Hepatocyte (in vitro differentiated cells): ENCODE measurements at regions not wholly inside any gene's neighbourhood (a gene's known extent, or its start where the extent isn't known, plus 50 kb on each side); places are given as distances from the start of the nearest gene placed in this dataset.

Source experiments
- DNase-seq: peaks from one replicate; pipeline ENCODE4 v3.0.0-alpha.2; 2016; ENCODE audit warnings: low spot score
- H2AFZ ChIP-seq: fragments of 200-600 bp; sonication (generic); 2 replicates; pipeline ENCODE4 v1.6.0; 2016; ENCODE audit warnings: antibody characterized with exemption, mild to moderate bottlenecking
- H3K27ac ChIP-seq: fragments of 200-600 bp; sonication (generic); 2 replicates; pipeline ENCODE4 v1.5.1; 2016; ENCODE audit warnings: mild to moderate bottlenecking
- H3K27me3 ChIP-seq: fragments of 200-600 bp; sonication (generic); 2 replicates; pipeline ENCODE4 v1.6.1; 2016
- H3K36me3 ChIP-seq: fragments of 200-600 bp; sonication (generic); replicated peaks from 2 replicates; pipeline ENCODE4 v1.5.1; 2016; ENCODE audit warnings: low read depth; ENCODE audit not compliant: insufficient read depth
- H3K4me1 ChIP-seq: fragments of 200-600 bp; sonication (generic); 2 replicates; pipeline ENCODE4 v1.5.1; 2016; ENCODE audit warnings: mild to moderate bottlenecking, moderate library complexity; ENCODE audit not compliant: insufficient read depth
- H3K4me2 ChIP-seq: fragments of 200-600 bp; sonication (generic); 2 replicates; pipeline ENCODE4 v1.6.0; 2016
- H3K4me3 ChIP-seq: fragments of 200-600 bp; sonication (generic); 2 replicates; pipeline ENCODE4 v1.5.1; 2016; ENCODE audit warnings: mild to moderate bottlenecking
- H3K79me2 ChIP-seq: fragments of 200-600 bp; sonication (generic); 2 replicates; pipeline ENCODE4 v1.6.0; 2017; ENCODE audit warnings: mild to moderate bottlenecking
- H3K9me2 ChIP-seq: fragments of 200-600 bp; sonication (generic); replicated peaks from 2 replicates; pipeline ENCODE4 v1.6.0; 2017; ENCODE audit warnings: mild to moderate bottlenecking; ENCODE audit not compliant: insufficient read depth
- H3K9me3 ChIP-seq: fragments of 200-600 bp; sonication (generic); 2 replicates; pipeline ENCODE4 v1.5.1; 2016; ENCODE audit warnings: low read depth, mild to moderate bottlenecking
- H4K20me1 ChIP-seq: fragments of 200-600 bp; sonication (generic); 2 replicates; pipeline ENCODE4 v1.6.0; 2016; ENCODE audit warnings: mild to moderate bottlenecking; ENCODE audit not compliant: insufficient read depth, poor library complexity, severe bottlenecking
- EZH2 ChIP-seq: fragments of 200-600 bp; sonication (generic); IDR thresholded peaks from 2 replicates; pipeline ENCODE4 v1.6.1; 2016; ENCODE audit warnings: antibody characterized with exemption, mild to moderate bottlenecking, borderline replicate concordance
- EZH2phosphoT487 ChIP-seq: fragments of 200-600 bp; sonication (generic); IDR thresholded peaks from one replicate; pipeline ENCODE4 v1.6.1; 2018; ENCODE audit warnings: antibody characterized with exemption, mild to moderate bottlenecking, low read depth, moderate library complexity; ENCODE audit not compliant: unreplicated experiment, severe bottlenecking
- WGBS: methylation state at CpG from one replicate; pipeline ENCODE4 v1.1.6; 2016; ENCODE audit warnings: low lambda C conversion rate; ENCODE audit errors: missing lambda C conversion rate; 5-methylcytosine and 5-hydroxymethylcytosine counted together
- TF ChIP-seq, protein P1 (sequence below): fragments of 200-600 bp; sonication (generic); IDR thresholded peaks from 2 replicates; pipeline ENCODE4 v1.5.1; 2016; ENCODE audit warnings: antibody characterized with exemption, mild to moderate bottlenecking; ENCODE audit not compliant: poor library complexity

DNA sequence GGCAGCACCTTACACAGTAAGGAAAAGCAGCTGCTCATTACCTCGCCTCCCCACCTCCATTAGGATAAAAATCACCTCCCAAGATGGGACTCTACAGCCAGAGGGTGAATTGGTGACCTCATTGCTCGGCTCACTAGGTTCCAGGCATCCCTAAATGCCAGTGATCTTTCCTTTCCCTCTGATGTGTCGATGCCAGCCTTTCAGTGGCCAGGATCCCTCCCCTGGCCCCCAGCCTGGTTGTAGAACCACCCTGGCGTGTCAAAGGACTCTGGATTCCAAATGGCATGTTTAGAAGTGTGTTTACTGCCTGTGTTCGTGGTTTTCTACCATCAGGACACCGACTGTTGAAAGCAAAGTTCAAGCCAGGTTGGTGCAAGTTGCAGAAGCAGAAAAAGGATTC, 72.1 kb upstream of the LYRM9 start:
- DNase-seq: no peak
- Histone ChIP-seq H3K4me2 (no peak overlapping the region), H3K79me2 (no peaks in the 10 kb centered on the region), H3K9me2 (no peaks in the 10 kb centered on the region), H3K9me3 (no peaks in the 10 kb centered on the region), H3K4me3 (no peak overlapping the region), H3K27me3 (no peaks in the 10 kb centered on the region), H2AFZ (no peak overlapping the region), H4K20me1 (no peaks in the 10 kb centered on the region), H3K27ac (no peak overlapping the region), H3K36me3 (no peaks in the 10 kb centered on the region), H3K4me1 (no peaks in the 10 kb centered on the region)
- TF ChIP-seq, protein P1, sequence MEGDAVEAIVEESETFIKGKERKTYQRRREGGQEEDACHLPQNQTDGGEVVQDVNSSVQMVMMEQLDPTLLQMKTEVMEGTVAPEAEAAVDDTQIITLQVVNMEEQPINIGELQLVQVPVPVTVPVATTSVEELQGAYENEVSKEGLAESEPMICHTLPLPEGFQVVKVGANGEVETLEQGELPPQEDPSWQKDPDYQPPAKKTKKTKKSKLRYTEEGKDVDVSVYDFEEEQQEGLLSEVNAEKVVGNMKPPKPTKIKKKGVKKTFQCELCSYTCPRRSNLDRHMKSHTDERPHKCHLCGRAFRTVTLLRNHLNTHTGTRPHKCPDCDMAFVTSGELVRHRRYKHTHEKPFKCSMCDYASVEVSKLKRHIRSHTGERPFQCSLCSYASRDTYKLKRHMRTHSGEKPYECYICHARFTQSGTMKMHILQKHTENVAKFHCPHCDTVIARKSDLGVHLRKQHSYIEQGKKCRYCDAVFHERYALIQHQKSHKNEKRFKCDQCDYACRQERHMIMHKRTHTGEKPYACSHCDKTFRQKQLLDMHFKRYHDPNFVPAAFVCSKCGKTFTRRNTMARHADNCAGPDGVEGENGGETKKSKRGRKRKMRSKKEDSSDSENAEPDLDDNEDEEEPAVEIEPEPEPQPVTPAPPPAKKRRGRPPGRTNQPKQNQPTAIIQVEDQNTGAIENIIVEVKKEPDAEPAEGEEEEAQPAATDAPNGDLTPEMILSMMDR: no peak
- TF ChIP-seq EZH2: no peak
- no peak for TF ChIP-seq EZH2phosphoT487
- WGBS: 82% methylated on average over 6 of the region's 6 CpGs

DNA sequence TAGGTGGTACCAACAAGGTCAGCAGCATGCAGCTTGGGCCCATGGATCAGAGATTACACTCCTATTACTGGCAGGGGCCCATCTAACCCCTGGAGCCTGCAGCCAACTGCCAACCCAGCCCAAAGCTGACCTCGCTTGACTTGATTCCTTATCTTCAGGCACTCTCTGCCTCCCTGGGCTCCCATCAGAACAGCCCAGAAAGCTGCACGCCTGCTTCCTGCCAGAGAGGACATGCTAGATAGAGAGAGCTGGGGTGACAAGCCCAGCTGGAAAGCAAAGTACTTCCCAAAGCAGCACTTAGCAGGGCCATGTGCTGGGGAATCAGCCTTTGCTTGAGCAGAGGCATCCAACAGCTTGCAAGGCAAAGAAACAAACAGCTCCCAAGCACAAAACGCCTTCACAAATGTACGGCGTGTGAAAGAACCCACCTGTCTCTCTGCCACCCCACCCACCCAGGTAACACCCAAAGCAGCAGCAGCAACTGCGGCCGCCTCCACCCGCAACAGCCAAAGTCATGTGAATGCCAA, 74.2 kb upstream of the NLK start:
- no peaks in the 10 kb centered on the region for H3K27me3 ChIP-seq
- no peaks in the 10 kb centered on the region for H4K20me1 ChIP-seq
- no peaks in the 10 kb centered on the region for H3K4me1 ChIP-seq
- H3K27ac ChIP-seq: no peak overlapping the region
- no peak overlapping the region for H2AFZ ChIP-seq
- no peaks in the 10 kb centered on the region for H3K9me2 ChIP-seq
- WGBS: 77% methylated on average over 8 of the region's 8 CpGs
- no peaks in the 10 kb centered on the region for H3K9me3 ChIP-seq
- H3K4me3 ChIP-seq: no peak overlapping the region
- H3K79me2 ChIP-seq: no peaks in the 10 kb centered on the region
- no peak for DNase-seq
- no peaks in the 10 kb centered on the region for H3K36me3 ChIP-seq
- TF ChIP-seq EZH2phosphoT487 (no peak), EZH2 (no peak)
- TF ChIP-seq, protein P1: no peak
- no peak overlapping the region for H3K4me2 ChIP-seq

DNA sequence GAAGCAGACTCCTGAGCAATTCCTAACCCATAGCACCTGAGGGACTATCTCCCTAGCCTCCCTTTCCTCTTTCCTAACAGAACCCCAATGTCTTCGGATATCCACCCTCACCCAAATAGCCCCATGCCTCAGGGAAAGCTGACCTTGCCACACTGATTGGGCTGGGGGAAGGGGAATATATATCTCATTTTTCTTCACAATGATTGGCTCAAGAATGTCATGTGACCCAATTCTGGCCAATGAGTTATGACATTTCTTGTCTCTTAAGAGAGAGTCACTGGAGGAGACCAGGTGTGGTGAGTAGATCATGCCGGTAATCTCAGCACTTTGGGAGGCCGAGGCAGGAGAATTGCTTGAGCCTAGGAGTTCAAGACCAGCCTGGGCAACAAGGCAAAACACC, 71.9 kb upstream of the NLK start:
- no peaks in the 10 kb centered on the region for H3K27me3 ChIP-seq
- H3K79me2 ChIP-seq: no peaks in the 10 kb centered on the region
- no peak overlapping the region for H3K27ac ChIP-seq
- no peak overlapping the region for H3K4me2 ChIP-seq
- H3K4me3 ChIP-seq: no peak overlapping the region
- H3K36me3 ChIP-seq: no peaks in the 10 kb centered on the region
- no peak overlapping the region for H2AFZ ChIP-seq
- no peaks in the 10 kb centered on the region for H3K4me1 ChIP-seq
- no peak for DNase-seq
- no peaks in the 10 kb centered on the region for H3K9me3 ChIP-seq
- WGBS: 97% methylated on average over 3 of the region's 3 CpGs
- H3K9me2 ChIP-seq: no peaks in the 10 kb centered on the region
- no peaks in the 10 kb centered on the region for H4K20me1 ChIP-seq
- TF ChIP-seq EZH2: no peak
- TF ChIP-seq, protein P1: no peak
- no peak for TF ChIP-seq EZH2phosphoT487
